GM12891 (cell line): ENCODE measurements at regions not wholly inside any gene's neighbourhood (a gene's known extent, or its start where the extent isn't known, plus 50 kb on each side); places are given as distances from the start of the nearest gene placed in this dataset.

Experiments used
- DNase-seq: peaks from one replicate; pipeline ENCODE4 v3.0.0; 2011; ENCODE audit warnings: low spot score; ENCODE audit not compliant: insufficient read length
- FAIRE-seq: peaks from 2 replicates; lab custom pipeline; 2011; peaks lifted over from hg19 to GRCh38; lab: Jason Lieb, UNC
- PAX5 ChIP-seq: IDR thresholded peaks from 2 replicates; pipeline ENCODE4 v1.6.1; 2011; ENCODE audit warnings: low read length, moderate library complexity, mild to moderate bottlenecking; ENCODE audit not compliant: insufficient read depth, severe bottlenecking
- POLR2A ChIP-seq: IDR thresholded peaks from 2 replicates; pipeline ENCODE4 v1.6.1; 2011; ENCODE audit warnings: low read depth, low read length, control low read depth
- POLR2AphosphoS5 ChIP-seq: IDR thresholded peaks from 2 replicates; pipeline ENCODE4 v1.6.1; 2011; ENCODE audit warnings: low read depth, low read length, control low read depth
- POU2F2 ChIP-seq: IDR thresholded peaks from 2 replicates; pipeline ENCODE4 v1.6.1; 2011; ENCODE audit warnings: low read depth, mild to moderate bottlenecking, control low read depth, low read length, moderate library complexity
- SPI1 ChIP-seq: IDR thresholded peaks from 2 replicates; pipeline ENCODE4 v1.6.1; 2011; ENCODE audit warnings: low read depth, low read length, control low read depth
- TAF1 ChIP-seq: IDR thresholded peaks from 2 replicates; pipeline ENCODE4 v1.6.1; 2011; ENCODE audit warnings: low read depth, low read length, control low read depth

- peak; percentile 51 for TF ChIP-seq SPI1
- no peak for TF ChIP-seq POU2F2
- no peak for FAIRE-seq
- no peak for DNase-seq
Observed at GRCh38 chr6:15950962-15951569, 177.8 kb upstream of the MYLIP start.

GRCh38 chr6:15949982-15950381, 178.9 kb upstream of the MYLIP start:
- TF ChIP-seq POU2F2 (no peak), TAF1 (no peak), PAX5 (no peak), POLR2AphosphoS5 (no peak), SPI1 (no peak), POLR2A (no peak)
- no peak for DNase-seq
- no peak for FAIRE-seq

- no peak for TF ChIP-seq POLR2AphosphoS5
- TF ChIP-seq PAX5: no peak
- no peak for TF ChIP-seq TAF1
- TF ChIP-seq POLR2A: no peak
- no peak for TF ChIP-seq SPI1
- no peak for TF ChIP-seq POU2F2
- FAIRE-seq: no peak
- no peak for DNase-seq
Observed at GRCh38 chr6:15948930-15949900, 179.7 kb upstream of the MYLIP start.

GRCh38 chr6:15947923-15948322, 181.0 kb upstream of the MYLIP start:
- no peak for TF ChIP-seq POU2F2
- no peak for TF ChIP-seq PAX5
- no peak for TF ChIP-seq TAF1
- TF ChIP-seq POLR2A: no peak
- TF ChIP-seq SPI1: no peak
- no peak for TF ChIP-seq POLR2AphosphoS5
- DNase-seq (no peak), FAIRE-seq (no peak)

- TF ChIP-seq POLR2A (no peak), TAF1 (no peak), POLR2AphosphoS5 (no peak), PAX5 (no peak), POU2F2 (no peak), SPI1 (no peak)
- FAIRE-seq: no peak
- DNase-seq: no peak
Observed at GRCh38 chr6:15947436-15947835, 181.4 kb upstream of the MYLIP start.

GRCh38 chr6:15946701-15947385, 182.0 kb upstream of the MYLIP start:
- TF ChIP-seq SPI1: no peak
- TF ChIP-seq TAF1: no peak
- TF ChIP-seq POLR2AphosphoS5: no peak
- TF ChIP-seq POLR2A: no peak
- no peak for TF ChIP-seq PAX5
- TF ChIP-seq POU2F2: no peak
- no peak for DNase-seq
- no peak for FAIRE-seq

GRCh38 chr6:15945593-15946159, 183.2 kb upstream of the MYLIP start:
- no peak for TF ChIP-seq POLR2A
- TF ChIP-seq PAX5: no peak
- TF ChIP-seq SPI1: no peak
- no peak for TF ChIP-seq POLR2AphosphoS5
- TF ChIP-seq TAF1: no peak
- TF ChIP-seq POU2F2: no peak
- FAIRE-seq: no peak
- no peak for DNase-seq

GRCh38 chr6:15943423-15943822, 185.5 kb upstream of the MYLIP start:
- DNase-seq: no peak
- no peak for TF ChIP-seq POLR2A
- no peak for TF ChIP-seq POU2F2
- TF ChIP-seq SPI1: no peak
- no peak for TF ChIP-seq POLR2AphosphoS5
- no peak for TF ChIP-seq TAF1
- no peak for TF ChIP-seq PAX5
- FAIRE-seq: no peak
